ENCODE measurements at regions not wholly inside any gene's neighbourhood (a gene's known extent, or its start where the extent isn't known, plus 50 kb on each side); places are given as distances from the start of the nearest gene placed in this dataset.
"Not testable (repeated sequence)": the region's sequence is repeated elsewhere in the genome, so short reads cannot be mapped to it uniquely, and the experiment has no call there.

DNA sequence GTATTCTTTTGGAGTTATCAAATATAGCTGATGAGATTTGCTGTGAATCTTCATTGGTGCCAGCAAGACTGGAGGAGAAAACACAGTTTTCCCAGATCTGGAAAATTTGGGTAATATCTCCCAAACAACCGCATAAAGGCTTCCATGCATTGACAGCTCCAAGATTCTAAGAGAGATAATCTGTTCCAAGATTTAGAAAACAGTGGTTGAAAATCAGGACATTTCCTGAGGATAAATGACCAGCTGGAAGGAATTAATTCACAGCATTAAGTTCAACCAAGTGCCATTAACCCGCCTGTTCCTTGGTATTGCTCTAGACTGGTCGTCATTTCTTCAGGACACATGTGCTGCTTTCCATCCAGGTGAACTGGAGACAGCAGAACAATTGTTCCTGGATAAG is 147.9 kb upstream of the PRICKLE1 start:
- Mint-ChIP-seq H3K27ac (no peak overlapping the region), H3K4me1 (no peaks in the 10 kb centered on the region), H3K9me3 (peaks cover 0 to 6% (median 0%) of the 10 kb centered on the region in 9 donors), H3K27me3 (no peaks in the 10 kb centered on the region), H3K4me3 (no peak overlapping the region), H3K36me3 (no peaks in the 10 kb centered on the region)
- no peak for DNase-seq
- no peak for ATAC-seq
- POLR2A ChIA-PET, result no interaction called here

DNA sequence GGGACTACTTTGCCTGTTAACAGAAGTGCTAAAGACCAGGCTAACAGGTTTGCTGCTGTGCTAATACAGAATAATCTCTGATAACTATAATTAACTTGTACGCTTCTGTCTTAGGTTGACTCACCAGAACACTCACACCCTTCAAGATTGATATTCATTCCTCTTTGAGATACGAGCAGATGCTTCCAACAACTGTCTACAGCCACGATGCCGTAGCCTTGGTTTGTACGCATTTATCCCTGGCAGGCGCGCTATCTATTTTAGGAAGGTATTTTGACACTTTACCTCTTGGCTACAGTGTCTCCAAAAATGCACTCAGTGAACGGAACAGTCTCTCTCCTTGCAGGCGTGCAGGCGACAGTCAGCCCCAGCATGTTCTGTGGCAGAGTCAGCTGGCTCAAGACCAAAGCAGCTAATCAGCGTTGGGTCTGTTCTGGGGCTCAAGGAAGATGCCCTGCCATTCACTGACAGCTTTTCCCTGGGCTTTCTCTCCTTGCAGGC is 146.4 kb upstream of the PRICKLE1 start:
- Mint-ChIP-seq H3K9me3 (peaks cover 0 to 6% (median 2%) of the 10 kb centered on the region in 9 donors), H3K4me1 (no peaks in the 10 kb centered on the region), H3K36me3 (no peaks in the 10 kb centered on the region), H3K27ac (no peak overlapping the region), H3K27me3 (no peaks in the 10 kb centered on the region), H3K4me3 (no peak overlapping the region)
- POLR2A ChIA-PET, result no interaction called here
- no peak for ATAC-seq
- no peak for DNase-seq

DNA sequence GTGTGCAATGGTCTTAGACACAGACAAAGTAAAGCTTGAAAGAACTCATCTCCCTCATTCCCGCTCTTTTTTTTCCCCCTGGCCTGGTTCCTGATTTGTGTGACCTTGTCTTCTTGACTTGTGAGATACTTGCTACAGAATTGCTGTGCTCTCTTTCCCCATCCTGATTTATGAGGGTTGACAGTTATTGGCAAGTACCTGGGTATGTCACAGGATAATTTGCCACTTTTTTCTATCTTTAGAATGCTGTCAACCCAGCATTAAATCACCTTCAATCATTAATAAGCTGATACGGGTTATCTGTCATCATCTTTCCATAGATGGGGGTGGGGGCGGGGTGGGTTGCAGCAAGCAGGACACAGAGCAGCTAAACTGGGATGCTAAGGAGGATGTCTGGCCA is 144.4 kb upstream of the PRICKLE1 start:
- ATAC-seq, result no peak
- no peak overlapping the region for H3K4me3 Mint-ChIP-seq

DNA sequence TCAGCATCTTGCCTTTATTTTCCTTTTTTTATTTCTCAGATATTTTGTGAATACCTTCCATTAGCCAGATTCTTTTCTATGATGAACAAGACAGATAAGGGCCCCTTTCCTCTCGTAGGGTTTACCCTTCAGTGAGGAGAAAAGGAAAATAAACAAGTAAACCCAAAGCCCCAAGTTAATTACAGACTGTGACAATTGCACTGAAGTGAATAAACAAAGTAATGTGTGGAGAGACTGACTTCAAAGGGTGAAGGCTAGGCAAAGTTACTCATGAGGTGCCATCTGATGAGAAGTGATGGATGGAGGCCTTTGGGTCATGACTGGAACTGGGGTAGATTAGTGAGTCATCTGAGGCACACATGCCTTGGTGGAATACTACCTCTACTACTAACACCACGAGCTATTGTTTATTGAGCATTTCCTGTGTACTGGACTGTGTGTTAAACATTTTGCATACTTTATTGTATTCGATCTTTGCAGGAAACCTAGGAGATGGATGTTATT is 143.4 kb upstream of the PRICKLE1 start:
- Mint-ChIP-seq H3K9me3 (peaks cover 0 to 10% (median 2%) of the 10 kb centered on the region in 9 donors), H3K36me3 (no peaks in the 10 kb centered on the region), H3K27ac (no peak overlapping the region), H3K4me1 (no peaks in the 10 kb centered on the region), H3K4me3 (no peak overlapping the region), H3K27me3 (no peaks in the 10 kb centered on the region)
- POLR2A ChIA-PET, result no interaction called here
- ATAC-seq (no peak), DNase-seq (no peak)

More for the DNA sequence above, 144.4 kb upstream of the PRICKLE1 start:
- no peaks in the 10 kb centered on the region for H3K4me1 Mint-ChIP-seq
- no peaks in the 10 kb centered on the region for H3K27me3 Mint-ChIP-seq
- DNase-seq, result no peak
- H3K36me3 Mint-ChIP-seq, result no peaks in the 10 kb centered on the region
- H3K27ac Mint-ChIP-seq, result no peak overlapping the region
- peaks cover 0 to 10% (median 2%) of the 10 kb centered on the region in 9 donors for H3K9me3 Mint-ChIP-seq
- POLR2A ChIA-PET, result no interaction called here

DNA sequence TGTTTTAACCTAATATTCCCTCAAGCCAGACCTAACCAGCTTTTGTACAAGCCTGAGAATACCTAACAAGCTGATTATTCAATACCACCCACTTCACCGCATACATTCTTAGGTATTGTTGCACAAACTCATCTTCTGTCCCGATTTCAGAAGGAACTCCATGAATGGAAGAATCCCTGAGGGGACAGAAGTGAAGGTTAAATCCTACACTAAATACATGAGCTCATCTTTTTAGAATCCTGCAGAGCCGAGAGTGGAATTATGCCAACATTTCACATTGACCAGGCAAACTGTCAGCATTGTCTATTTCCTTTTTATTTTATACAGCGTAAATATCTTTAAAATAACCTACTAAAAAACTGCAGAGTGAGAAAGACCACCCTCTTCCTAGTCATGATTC is 140.7 kb upstream of the PRICKLE1 start:
- Mint-ChIP-seq H3K4me1 (no peaks in the 10 kb centered on the region), H3K4me3 (no peak overlapping the region), H3K27me3 (no peaks in the 10 kb centered on the region), H3K9me3 (peaks cover 0 to 11% (median 8%) of the 10 kb centered on the region in 9 donors), H3K36me3 (no peaks in the 10 kb centered on the region), H3K27ac (no peak overlapping the region)
- no peak for DNase-seq
- ATAC-seq, result no peak
- POLR2A ChIA-PET, result no interaction called here

DNA sequence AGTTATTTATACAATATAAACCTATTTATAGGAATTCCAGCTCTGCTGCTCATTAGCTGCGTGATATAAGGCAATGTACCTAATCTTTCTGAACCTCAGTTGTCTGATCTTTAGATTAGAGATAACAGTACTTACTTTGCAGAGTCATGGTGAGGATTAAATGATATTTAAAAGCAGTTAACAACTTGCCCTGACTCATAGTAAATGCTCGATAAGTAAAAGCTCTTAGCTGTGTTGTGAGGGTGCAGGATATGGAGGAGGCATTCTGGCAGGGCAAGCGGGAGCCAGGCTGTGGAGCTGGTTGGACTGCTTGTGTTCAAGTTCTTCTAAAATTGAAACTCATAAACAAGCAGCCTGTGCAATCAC is 140.0 kb upstream of the PRICKLE1 start:
- no peak overlapping the region for H3K4me3 Mint-ChIP-seq
- H3K27me3 Mint-ChIP-seq, result no peaks in the 10 kb centered on the region
- H3K9me3 Mint-ChIP-seq, result peaks cover 0 to 11% (median 8%) of the 10 kb centered on the region in 9 donors
- no peak for DNase-seq
- H3K36me3 Mint-ChIP-seq, result no peaks in the 10 kb centered on the region
- ATAC-seq, result no peak
- no peak overlapping the region for H3K27ac Mint-ChIP-seq
- POLR2A ChIA-PET, result no interaction called here
- no peaks in the 10 kb centered on the region for H3K4me1 Mint-ChIP-seq

DNA sequence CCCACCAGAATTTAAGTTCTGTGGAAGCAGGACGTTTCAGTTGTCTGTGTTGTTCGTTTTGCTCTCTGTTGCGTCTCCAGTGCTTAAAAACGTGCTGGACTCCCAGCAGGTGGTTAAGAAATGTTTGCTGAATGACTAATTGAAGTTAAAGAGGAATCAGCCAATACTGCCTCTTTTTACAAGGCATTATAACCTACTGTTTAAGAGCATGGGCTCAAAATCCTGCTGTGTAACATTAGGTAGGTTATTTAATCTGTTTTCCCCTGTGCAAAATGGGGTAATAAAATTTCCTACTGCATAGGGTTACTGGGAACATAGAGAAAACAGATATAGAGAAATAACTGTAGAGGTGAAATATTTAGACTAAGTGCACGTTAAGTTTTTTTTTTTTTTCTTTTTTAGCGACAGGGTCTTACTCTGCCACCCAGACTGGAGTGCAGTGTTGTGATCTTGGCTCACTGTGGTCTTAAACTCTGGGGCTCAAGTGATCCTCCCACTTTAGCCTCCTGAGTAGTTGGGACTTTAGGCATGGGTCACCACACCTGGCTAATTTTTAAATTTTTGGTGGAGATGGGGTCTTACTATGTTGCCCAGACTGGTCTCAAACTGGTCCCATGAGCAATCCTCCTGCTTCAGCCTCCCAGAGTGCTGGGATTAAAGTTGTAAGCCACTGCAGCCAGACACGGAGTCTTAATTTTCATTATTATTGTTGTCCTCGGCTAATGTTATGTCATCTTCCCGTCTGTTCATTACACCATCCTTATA is 139.4 kb upstream of the PRICKLE1 start:
- no peaks in the 10 kb centered on the region for H3K36me3 Mint-ChIP-seq
- H3K4me1 Mint-ChIP-seq, result no peaks in the 10 kb centered on the region
- DNase-seq, result no peak
- peaks cover 0 to 13% (median 10%) of the 10 kb centered on the region in 9 donors for H3K9me3 Mint-ChIP-seq
- POLR2A ChIA-PET, result no interaction called here
- no peak overlapping the region for H3K27ac Mint-ChIP-seq
- H3K27me3 Mint-ChIP-seq, result no peaks in the 10 kb centered on the region
- no peak for ATAC-seq
- H3K4me3 Mint-ChIP-seq, result no peak overlapping the region

DNA sequence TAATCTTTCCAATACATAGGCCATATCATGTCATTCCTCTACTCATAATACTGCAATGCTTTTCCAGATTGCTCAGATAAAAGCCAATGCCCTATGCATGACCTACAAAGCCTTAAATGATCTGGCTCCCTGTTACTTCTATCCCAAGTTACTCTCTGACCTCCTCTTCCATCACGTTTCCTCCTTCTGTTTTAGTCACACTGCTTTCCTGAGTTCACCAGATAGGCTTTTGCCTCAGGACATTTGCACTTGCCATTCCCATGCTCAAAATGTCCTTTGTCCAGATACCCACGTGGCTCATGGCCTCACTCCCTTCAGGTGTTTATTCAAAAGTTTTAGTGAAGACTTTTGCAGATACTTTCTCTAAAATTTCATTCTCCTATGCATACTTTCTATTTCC is 138.7 kb upstream of the PRICKLE1 start:
- POLR2A ChIA-PET, result no interaction called here
- Mint-ChIP-seq H3K4me1 (no peaks in the 10 kb centered on the region), H3K9me3 (peaks cover 0 to 13% (median 9%) of the 10 kb centered on the region in 9 donors), H3K36me3 (no peaks in the 10 kb centered on the region), H3K27me3 (no peaks in the 10 kb centered on the region), H3K27ac (no peak overlapping the region), H3K4me3 (no peak overlapping the region)
- DNase-seq, result no peak
- no peak for ATAC-seq

DNA sequence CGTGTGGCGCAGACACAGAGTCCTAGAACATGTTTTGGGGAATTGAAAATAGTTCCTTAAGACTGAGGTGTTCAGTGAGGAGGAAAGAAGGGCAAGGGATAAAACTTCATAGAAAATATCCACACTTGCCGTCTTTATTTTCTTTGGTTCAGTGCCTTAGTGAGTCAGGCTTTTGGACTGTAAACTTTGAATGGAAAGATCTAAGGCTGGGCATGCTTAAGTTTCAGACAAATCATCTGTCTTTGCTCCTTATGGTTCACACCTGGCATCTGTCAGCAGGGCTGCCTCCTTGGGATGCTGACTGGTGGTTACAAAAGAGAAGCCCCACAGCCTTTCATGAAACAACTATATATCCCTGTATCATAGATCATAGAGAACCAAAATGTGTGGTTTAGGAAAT is 136.3 kb upstream of the PRICKLE1 start:
- no peaks in the 10 kb centered on the region for H3K36me3 Mint-ChIP-seq
- ATAC-seq (no peak), DNase-seq (no peak)
- no peak overlapping the region for H3K4me3 Mint-ChIP-seq
- H3K9me3 Mint-ChIP-seq, result peaks cover 0 to 17% (median 9%) of the 10 kb centered on the region in 9 donors
- H3K27me3 Mint-ChIP-seq, result peaks cover 0 to 8% (median 0%) of the 10 kb centered on the region in 5 donors
- no peaks in the 10 kb centered on the region for H3K4me1 Mint-ChIP-seq
- no peak overlapping the region for H3K27ac Mint-ChIP-seq
- POLR2A ChIA-PET, result no interaction called here

DNA sequence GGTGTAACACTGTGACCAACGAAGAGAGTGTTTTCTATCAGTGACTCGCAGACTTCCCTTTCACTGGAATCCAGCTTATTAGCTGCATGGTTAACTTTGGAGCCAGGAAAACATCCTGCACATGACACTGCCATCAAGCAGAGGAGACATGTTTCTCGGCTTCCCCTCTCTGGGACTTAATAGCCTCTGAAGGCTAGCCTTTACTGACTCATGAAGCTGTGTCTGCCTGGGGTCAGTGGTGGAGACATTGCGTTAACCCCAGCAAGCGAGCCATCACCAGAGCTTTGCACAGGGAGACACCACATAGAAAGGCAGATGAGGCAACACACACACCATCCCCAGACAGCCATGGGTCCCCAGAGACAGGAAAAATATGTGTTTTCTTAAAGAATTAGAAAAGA is 126.9 kb upstream of the PRICKLE1 start:
- POLR2A ChIA-PET, result no interaction called here
- DNase-seq (no peak), ATAC-seq (no peak)
- Mint-ChIP-seq H3K36me3 (peaks cover 0 to 1% (median 0%) of the 10 kb centered on the region in 3 donors), H3K27me3 (no peaks in the 10 kb centered on the region), H3K27ac (no peak overlapping the region), H3K4me1 (no peaks in the 10 kb centered on the region), H3K4me3 (no peak overlapping the region), H3K9me3 (peaks cover 4 to 22% (median 10%) of the 10 kb centered on the region in 9 donors)

DNA sequence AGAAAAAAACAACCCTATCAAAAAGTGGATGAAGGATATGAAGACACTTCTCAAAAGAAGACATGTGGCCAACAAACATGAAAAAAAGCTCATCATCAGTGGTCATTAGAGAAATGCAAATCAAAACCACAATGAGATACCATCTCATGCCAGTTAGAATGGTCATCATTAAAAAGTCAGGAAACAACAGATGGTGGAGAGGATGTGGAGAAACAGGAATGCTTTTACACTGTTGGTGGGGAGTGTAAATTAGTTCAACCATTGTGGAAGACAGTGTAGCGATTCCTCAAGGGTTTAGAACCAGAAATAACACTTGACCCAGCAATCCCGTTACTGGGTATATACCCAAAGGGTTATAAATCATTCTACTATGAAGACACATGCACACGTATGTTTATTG is 124.0 kb upstream of the PRICKLE1 start:
- ATAC-seq, H3K27me3 Mint-ChIP-seq, DNase-seq, H3K4me3 Mint-ChIP-seq, H3K4me1 Mint-ChIP-seq, H3K27ac Mint-ChIP-seq, H3K36me3 Mint-ChIP-seq, POLR2A ChIA-PET: not testable (repeated sequence)
- H3K9me3 Mint-ChIP-seq, result peaks cover 4 to 32% (median 13%) of the 10 kb centered on the region in 9 donors

DNA sequence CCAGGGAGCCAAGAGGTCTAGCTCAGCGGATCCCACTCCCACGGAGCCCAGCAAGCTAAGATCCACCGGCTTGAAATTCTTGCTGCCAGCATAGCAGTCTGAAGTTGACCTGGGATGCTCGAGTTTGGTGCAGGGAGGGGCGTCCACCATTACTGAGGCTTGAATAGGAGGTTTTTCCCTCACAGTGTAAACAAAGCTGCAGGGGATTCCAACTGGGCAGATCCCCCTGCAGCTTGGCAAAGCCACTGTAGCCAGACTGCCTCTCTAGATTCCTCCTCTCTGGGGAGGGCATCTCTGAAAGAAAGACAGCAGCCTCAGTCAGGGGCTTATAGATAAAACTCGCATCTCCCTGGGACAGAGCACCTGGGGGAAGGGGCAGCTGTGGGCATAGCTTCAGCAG is 118.8 kb upstream of the PRICKLE1 start:
- ATAC-seq, DNase-seq, H3K36me3 Mint-ChIP-seq, POLR2A ChIA-PET, H3K27me3 Mint-ChIP-seq, H3K4me1 Mint-ChIP-seq, H3K27ac Mint-ChIP-seq, H3K4me3 Mint-ChIP-seq: not testable (repeated sequence)
- H3K9me3 Mint-ChIP-seq, result peaks cover 2 to 20% (median 11%) of the 10 kb centered on the region in 9 donors

DNA sequence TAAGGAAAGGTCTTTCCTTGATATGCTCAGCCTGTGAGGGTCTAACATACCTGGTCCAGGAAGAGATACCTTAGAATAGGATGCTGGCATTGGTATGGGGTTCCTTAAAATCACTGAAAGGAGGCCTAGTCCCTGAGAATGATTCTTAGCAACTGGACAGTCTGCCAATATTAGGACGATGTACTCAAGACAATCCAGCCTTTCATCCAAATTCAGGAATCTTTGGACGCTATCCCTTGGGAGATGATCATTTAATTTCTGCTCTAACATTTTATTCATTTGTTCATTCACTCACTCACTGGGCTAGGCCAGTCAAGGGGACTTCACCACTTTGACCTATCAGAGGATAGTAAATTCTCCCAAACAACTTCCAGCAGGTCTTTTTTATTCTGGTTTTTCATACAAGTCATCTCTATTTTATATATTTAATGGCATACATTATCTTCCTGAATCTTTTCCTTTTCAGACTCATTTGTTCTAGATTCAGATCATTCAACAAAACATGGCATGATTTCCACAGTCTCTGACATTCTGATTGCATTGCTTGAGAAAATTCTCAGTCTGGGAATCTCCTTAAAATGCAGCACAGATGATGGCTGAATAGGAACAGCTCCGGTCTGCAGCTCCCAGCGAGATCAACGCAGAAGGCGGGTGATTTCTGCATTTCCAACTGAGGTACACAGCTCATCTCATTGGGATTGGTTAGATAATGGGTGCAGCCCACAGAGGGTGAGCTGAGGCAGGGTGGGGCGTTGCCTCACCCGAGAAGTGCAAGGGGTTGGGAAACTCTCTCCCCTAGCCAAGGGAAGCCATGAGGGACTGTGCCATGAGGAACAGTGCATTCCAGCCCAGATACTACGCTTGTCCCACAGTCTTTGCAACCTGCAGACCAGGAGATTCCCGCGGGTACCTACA is 118.0 kb upstream of the PRICKLE1 start:
- ATAC-seq, result no peak
- DNase-seq, result no peak

More for the DNA sequence above, 118.0 kb upstream of the PRICKLE1 start:
- Mint-ChIP-seq H3K36me3 (peaks cover 0 to 6% (median 0%) of the 10 kb centered on the region in 3 donors), H3K4me1 (no peaks in the 10 kb centered on the region), H3K9me3 (peaks cover 0 to 14% (median 6%) of the 10 kb centered on the region in 9 donors), H3K27ac (no peak overlapping the region), H3K27me3 (peaks cover 0 to 6% (median 0%) of the 10 kb centered on the region in 5 donors), H3K4me3 (no peak overlapping the region)
- POLR2A ChIA-PET, result no interaction called here

Data from naive thymus-derived CD8-positive, alpha-beta T cell (primary cell).